Activated naive CD4-positive, alpha-beta T cell treated with anti-CD3 and anti-CD28 coated beads, Interleukin-2, amount 50 U/mL, for 72 hours (primary cell): ENCODE measurements at regions not wholly inside any gene's neighbourhood (a gene's known extent, or its start where the extent isn't known, plus 50 kb on each side); places are given as distances from the start of the nearest gene placed in this dataset.

ENCODE experiments used
- ATAC-seq, 2 donors: fragments of 150-1000 bp; cut with Tn5 transposase; 2 replicates each; pipeline ENCODE4 v1.10.0; 2021; ENCODE audit warnings: mild to moderate bottlenecking in 2 of 2, moderate library complexity in 2 of 2
- DNase-seq, 2 donors: peaks; one replicate each; pipeline ENCODE4 v3.0.0; 2021 to 2022; ENCODE audit warnings: low spot score in 2 of 2
- H3K27ac Mint-ChIP-seq, 2 donors: one replicate each; pipeline ENCODE4 v1.8.0; 2022; ENCODE audit warnings: mild to moderate bottlenecking in 2 of 2, mixed read lengths in 2 of 2
- H3K36me3 Mint-ChIP-seq, 2 donors: one replicate each; pipeline ENCODE4 v1.8.0; 2022; ENCODE audit warnings: mixed read lengths in 2 of 2
- H3K9me3 Mint-ChIP-seq, 2 donors: one replicate each; pipeline ENCODE4 v1.8.0; 2022; ENCODE audit warnings: mixed read lengths in 2 of 2

DNA sequence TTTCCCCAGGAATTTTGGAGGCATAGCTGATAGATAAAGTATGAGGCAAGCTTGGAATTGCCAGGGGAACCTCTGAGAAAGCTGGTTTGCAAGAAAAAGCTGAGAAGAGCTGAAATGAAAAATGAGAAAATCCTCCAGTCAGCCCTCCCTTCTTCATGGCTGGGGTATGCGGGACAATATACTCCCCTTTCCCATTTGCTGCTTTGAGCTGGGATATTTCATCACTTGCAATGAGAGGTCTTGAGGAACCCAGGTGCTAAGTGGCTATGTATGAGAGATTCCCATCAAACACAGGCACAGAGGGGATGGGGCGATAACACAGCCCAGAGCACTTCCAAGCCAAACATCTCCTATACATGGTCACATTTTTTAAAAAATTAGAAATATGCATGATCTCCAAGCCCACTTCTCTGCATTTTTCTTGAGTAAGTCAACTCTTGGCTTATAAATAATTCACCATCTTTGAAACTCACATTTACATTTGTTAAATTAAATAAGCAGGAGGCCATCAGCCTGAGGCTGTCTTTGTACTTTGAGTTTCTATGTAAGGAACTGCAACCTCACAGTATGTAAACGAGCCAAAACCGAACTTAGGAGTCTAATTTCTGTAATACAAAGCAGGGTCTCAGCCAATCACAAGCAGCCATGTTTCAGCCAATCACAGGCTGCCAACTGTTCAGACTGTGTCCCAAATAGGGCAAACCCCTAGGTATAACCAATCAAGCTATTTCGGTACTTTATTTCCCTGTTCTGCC is 983.6 kb upstream of the NR2F2 start:
- DNase-seq (no peak), ATAC-seq (no peak)
- no peaks in the 10 kb centered on the region for H3K9me3 Mint-ChIP-seq
- H3K36me3 Mint-ChIP-seq = no peaks in the 10 kb centered on the region
- no peak overlapping the region for H3K27ac Mint-ChIP-seq

- DNase-seq (no peak), ATAC-seq (peak in 1 of 2 donors; percentile 49)
- H3K9me3 Mint-ChIP-seq = no peaks in the 10 kb centered on the region
- no peaks in the 10 kb centered on the region for H3K36me3 Mint-ChIP-seq
- no peak overlapping the region for H3K27ac Mint-ChIP-seq
Observed at GRCh38 chr15:95347837-95348236, 982.7 kb upstream of the NR2F2 start.

- Mint-ChIP-seq H3K27ac (no peak overlapping the region), H3K36me3 (no peaks in the 10 kb centered on the region), H3K9me3 (no peaks in the 10 kb centered on the region)
- no peak for ATAC-seq
- DNase-seq = no peak
Observed at GRCh38 chr15:95350908-95351307, 979.6 kb upstream of the NR2F2 start.

- DNase-seq (no peak), ATAC-seq (no peak)
- Mint-ChIP-seq H3K9me3 (no peaks in the 10 kb centered on the region), H3K27ac (no peak overlapping the region), H3K36me3 (peaks cover 0 to 4% of the 10 kb centered on the region in 2 donors)
Observed at GRCh38 chr15:95352631-95353187, 977.8 kb upstream of the NR2F2 start.

- DNase-seq = no peak
- peaks cover 0 to 4% of the 10 kb centered on the region in 2 donors for H3K36me3 Mint-ChIP-seq
- no peaks in the 10 kb centered on the region for H3K9me3 Mint-ChIP-seq
- H3K27ac Mint-ChIP-seq = no peak overlapping the region
- ATAC-seq = no peak
Observed at GRCh38 chr15:95353512-95353911, 977.0 kb upstream of the NR2F2 start.

DNA sequence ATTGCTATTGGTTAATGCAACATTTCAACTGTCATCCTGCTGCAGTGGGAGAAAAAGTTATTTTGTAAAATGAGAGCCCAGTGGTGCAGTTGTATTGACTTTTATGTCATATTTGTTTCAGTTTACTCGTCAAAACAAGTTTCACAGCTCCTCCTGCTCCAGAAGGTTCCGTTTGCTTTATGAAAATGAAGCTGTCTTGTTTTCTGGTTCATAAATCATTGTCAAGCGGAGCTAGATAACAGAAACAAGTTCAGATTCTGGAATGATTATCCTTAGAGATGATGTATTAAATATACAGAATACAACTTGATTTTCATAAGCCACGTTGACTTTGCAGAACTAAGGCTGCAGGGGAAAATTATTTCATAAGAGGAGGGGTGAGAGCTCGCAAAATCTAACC is 970.5 kb upstream of the NR2F2 start:
- Mint-ChIP-seq H3K27ac (no peak overlapping the region), H3K9me3 (peaks cover 13 to 16% of the 10 kb centered on the region in 2 donors), H3K36me3 (peaks cover 15 to 27% of the 10 kb centered on the region in 2 donors)
- ATAC-seq = no peak
- no peak for DNase-seq

GRCh38 chr15:95362306-95362705 is 968.2 kb upstream of the NR2F2 start:
- DNase-seq = no peak
- peaks cover 15 to 28% of the 10 kb centered on the region in 2 donors for H3K36me3 Mint-ChIP-seq
- H3K27ac Mint-ChIP-seq = no peak overlapping the region
- peaks cover 13 to 16% of the 10 kb centered on the region in 2 donors for H3K9me3 Mint-ChIP-seq
- ATAC-seq = no peak

GRCh38 chr15:95363646-95364045 is 966.9 kb upstream of the NR2F2 start:
- peaks cover 15 to 28% of the 10 kb centered on the region in 2 donors for H3K36me3 Mint-ChIP-seq
- no peak for ATAC-seq
- no peak overlapping the region for H3K27ac Mint-ChIP-seq
- no peak for DNase-seq
- H3K9me3 Mint-ChIP-seq = peaks cover 13 to 16% of the 10 kb centered on the region in 2 donors

DNA sequence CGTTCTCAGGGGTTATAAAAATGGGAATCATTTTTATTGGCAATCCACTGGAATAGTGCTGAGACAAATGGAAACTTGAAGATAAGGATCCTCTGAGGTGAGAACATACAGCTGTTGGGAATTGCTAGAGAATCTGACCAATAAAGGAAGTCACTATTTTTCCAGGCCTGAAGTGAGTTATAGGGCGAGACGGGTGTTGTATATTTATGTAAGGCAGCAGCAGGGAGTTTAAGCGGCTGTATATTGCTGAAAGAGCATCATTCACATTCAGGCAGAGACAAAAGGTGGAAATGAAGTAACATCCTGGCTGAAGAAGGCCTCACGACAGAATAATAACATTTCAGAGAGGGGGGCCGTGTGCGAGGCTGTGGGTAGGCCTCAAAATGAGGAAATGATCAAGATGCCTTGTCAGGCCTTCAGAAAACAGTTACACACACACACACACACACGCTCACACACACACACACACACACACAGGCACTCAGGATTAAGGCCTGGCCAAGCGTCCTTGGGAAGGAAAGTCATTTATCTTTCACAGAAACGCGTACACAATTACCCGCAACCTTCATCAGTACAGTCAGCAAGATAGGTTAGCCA is 964.9 kb upstream of the NR2F2 start:
- Mint-ChIP-seq H3K9me3 (peaks cover 13 to 15% of the 10 kb centered on the region in 2 donors), H3K27ac (no peak overlapping the region), H3K36me3 (peaks cover 15 to 25% of the 10 kb centered on the region in 2 donors)
- DNase-seq = no peak
- ATAC-seq = no peak

- Mint-ChIP-seq H3K9me3 (no peaks in the 10 kb centered on the region), H3K27ac (no peak overlapping the region), H3K36me3 (peaks cover 0 to 9% of the 10 kb centered on the region in 2 donors)
- DNase-seq (no peak), ATAC-seq (no peak)
Observed at GRCh38 chr15:95368191-95368590, 962.3 kb upstream of the NR2F2 start.

DNA sequence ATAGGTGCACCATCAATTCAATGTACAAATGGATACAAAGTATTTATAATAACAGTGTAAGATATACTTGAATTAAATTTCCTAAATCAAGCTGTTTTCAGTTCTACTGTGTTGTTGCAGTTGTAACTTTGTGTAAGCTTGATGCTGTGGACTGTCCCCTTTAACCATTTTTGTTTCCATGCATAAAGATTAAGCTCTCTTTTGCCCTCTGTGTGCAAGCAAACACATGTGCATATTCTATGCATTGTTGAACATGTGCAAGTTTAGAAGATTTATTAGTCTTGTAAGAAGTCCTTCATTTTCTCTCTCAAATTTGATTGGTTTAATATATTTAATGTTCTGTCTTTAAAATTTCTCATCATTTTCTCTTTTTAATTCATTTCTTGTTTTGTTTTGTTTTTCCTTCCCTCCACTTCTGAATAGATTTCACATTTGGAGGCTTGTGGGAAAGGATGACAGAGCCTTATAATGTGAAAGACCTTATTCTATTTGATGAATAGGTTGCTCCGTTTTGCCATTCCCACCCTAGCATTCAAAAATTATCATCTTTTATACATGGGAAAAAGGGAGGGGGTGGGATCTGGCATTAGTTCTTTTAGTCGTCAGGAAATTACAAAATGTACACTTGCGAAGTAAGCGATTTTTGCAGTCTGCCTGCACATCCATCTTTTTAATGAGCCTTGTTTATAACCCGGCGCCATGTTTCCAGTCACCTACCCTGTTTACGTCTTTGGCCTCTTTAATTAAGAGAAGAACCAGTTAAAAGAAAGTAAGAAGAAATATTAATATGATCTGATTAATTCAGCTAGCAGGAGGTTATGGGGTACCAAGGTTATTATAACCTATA is 961.5 kb upstream of the NR2F2 start:
- Mint-ChIP-seq H3K9me3 (no peaks in the 10 kb centered on the region), H3K36me3 (peaks cover 0 to 8% of the 10 kb centered on the region in 2 donors), H3K27ac (no peak overlapping the region)
- DNase-seq = no peak
- ATAC-seq = no peak

- no peaks in the 10 kb centered on the region for H3K9me3 Mint-ChIP-seq
- ATAC-seq = no peak
Observed at GRCh38 chr15:95370291-95370690, 960.2 kb upstream of the NR2F2 start.

DNA sequence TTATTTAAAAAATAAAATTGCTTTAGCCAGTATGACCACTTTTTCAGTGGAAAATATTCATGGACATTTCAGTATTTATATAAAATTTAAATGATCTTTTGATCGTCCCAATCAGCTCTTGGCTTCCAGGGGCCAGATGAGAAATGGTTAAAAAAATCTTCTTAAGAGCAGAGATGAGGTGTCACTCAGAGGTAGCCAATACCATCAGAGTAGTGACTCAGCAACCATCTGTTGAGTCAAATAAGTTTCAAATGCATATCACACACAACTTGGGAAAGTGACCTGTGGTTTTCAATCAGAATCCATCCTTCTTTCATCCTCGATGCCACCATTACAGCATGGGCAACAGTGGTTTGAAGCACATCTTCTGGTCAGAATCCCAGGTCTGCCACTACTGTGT is 958.8 kb upstream of the NR2F2 start:
- Mint-ChIP-seq H3K9me3 (no peaks in the 10 kb centered on the region), H3K27ac (no peak overlapping the region), H3K36me3 (no peaks in the 10 kb centered on the region)
- ATAC-seq = no peak
- DNase-seq = no peak

More at GRCh38 chr15:95370291-95370690, 960.2 kb upstream of the NR2F2 start:
- Mint-ChIP-seq H3K27ac (no peak overlapping the region), H3K36me3 (peaks cover 0 to 2% of the 10 kb centered on the region in 2 donors)
- DNase-seq = no peak

DNA sequence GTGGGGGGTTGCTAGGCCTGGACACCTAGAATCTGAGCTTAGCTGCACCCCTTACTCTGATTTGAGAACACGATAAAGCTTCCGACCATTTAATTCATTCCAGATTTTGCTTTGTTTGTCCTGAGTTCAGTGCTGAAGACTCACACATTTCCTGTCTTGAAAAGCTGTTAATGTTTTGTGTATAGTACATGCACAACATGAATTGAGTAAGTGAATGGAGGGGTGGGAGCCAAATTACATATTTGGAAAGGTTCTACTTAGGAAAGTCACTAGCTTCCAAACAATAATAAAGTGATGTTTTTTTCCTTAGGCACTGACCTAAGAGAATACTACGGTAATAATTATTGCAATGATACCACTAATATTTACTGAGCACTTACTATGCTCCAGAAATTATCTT is 955.2 kb upstream of the NR2F2 start:
- H3K27ac Mint-ChIP-seq = no peak overlapping the region
- no peak for ATAC-seq
- DNase-seq = no peak
- H3K36me3 Mint-ChIP-seq = no peaks in the 10 kb centered on the region
- H3K9me3 Mint-ChIP-seq = no peaks in the 10 kb centered on the region

GRCh38 chr15:95377258-95377852 is 953.1 kb upstream of the NR2F2 start:
- Mint-ChIP-seq H3K36me3 (no peaks in the 10 kb centered on the region), H3K27ac (no peak overlapping the region), H3K9me3 (no peaks in the 10 kb centered on the region)
- no peak for DNase-seq
- no peak for ATAC-seq

GRCh38 chr15:95394186-95395067 is 936.1 kb upstream of the NR2F2 start:
- no peaks in the 10 kb centered on the region for H3K36me3 Mint-ChIP-seq
- no peak overlapping the region for H3K27ac Mint-ChIP-seq
- peaks cover 0 to 10% of the 10 kb centered on the region in 2 donors for H3K9me3 Mint-ChIP-seq
- DNase-seq (no peak), ATAC-seq (no peak)
